Central memory CD8-positive, alpha-beta T cell (primary cell): ENCODE measurements at regions not wholly inside any gene's neighbourhood (a gene's known extent, or its start where the extent isn't known, plus 50 kb on each side); places are given as distances from the start of the nearest gene placed in this dataset.

Source experiments
- ATAC-seq: fragments of 150-1000 bp; cut with Tn5 transposase; replicated peaks from 2 replicates; pipeline ENCODE4 v1.10.0; 2022; ENCODE audit warnings: mild to moderate bottlenecking, moderate FRiP score, moderate number of reproducible peaks; ENCODE audit not compliant: poor library complexity, severe bottlenecking; ENCODE audit errors: extremely low read depth
- DNase-seq, 2 donors: peaks; one replicate each; pipeline ENCODE4 v3.0.0; 2021; ENCODE audit warnings: low spot score in 2 of 2
- H3K27ac Mint-ChIP-seq: one replicate; pipeline ENCODE4 v1.8.0; 2022; ENCODE audit warnings: low read depth, mild to moderate bottlenecking, moderate library complexity, mixed read lengths
- H3K27me3 Mint-ChIP-seq: one replicate; pipeline ENCODE4 v1.8.0; 2022; ENCODE audit warnings: mixed read lengths
- H3K36me3 Mint-ChIP-seq: one replicate; pipeline ENCODE4 v1.8.0; 2022; ENCODE audit warnings: mild to moderate bottlenecking, moderate library complexity, mixed read lengths; ENCODE audit not compliant: insufficient read depth
- H3K4me1 Mint-ChIP-seq: one replicate; pipeline ENCODE4 v1.8.0; 2022; ENCODE audit warnings: mixed read lengths
- H3K4me3 Mint-ChIP-seq: one replicate; pipeline ENCODE4 v1.8.0; 2022; ENCODE audit warnings: mild to moderate bottlenecking, moderate library complexity, mixed read lengths
- H3K9me3 Mint-ChIP-seq: one replicate; pipeline ENCODE4 v1.8.0; 2022; ENCODE audit warnings: mixed read lengths

DNA sequence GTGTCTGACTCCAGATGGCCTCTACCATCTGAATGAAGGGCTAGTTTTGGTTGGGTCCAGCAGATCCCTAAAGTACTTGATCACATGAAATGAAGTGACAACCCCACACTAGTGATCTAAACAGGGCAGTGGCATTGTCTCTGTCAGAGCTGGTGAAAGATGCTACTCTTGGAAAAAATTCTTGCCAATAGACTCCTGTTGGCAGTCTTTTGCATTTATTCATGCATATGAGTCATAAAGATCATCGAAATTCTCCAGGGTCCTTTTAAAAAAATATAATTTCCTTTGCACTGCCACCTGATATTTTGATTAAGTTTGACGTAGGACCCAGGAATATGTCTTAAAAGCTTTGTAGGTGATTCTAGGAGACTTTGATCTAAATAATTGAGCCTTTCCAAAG lies 135.1 kb upstream of the ELL2 start:
- Mint-ChIP-seq H3K9me3 (no peaks in the 10 kb centered on the region), H3K4me3 (no peak overlapping the region), H3K27ac (no peak overlapping the region), H3K4me1 (no peaks in the 10 kb centered on the region), H3K27me3 (no peaks in the 10 kb centered on the region), H3K36me3 (no peaks in the 10 kb centered on the region)
- no peak for DNase-seq
- no peak for ATAC-seq

DNA sequence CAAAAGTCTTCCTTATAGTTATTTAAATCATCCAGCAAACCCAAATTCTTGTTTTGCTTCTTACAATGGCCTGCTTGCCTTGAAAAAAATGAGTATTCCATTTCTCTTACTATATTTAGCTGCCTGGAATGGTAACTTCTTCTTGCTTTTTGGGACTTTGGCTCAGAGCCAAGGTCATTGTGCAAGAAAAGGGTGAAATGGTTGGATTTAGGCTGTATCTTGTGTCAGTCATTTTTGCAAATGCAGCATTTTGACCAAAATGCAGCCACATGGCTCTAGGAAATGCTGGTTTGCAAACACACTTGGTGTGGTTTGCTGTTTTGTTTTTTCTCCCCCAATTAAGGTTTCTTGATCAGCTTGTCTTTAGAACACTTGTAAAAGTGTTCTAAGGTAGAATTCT lies 133.3 kb upstream of the ELL2 start:
- Mint-ChIP-seq H3K4me1 (no peaks in the 10 kb centered on the region), H3K27me3 (no peaks in the 10 kb centered on the region), H3K4me3 (no peak overlapping the region), H3K9me3 (no peaks in the 10 kb centered on the region), H3K36me3 (no peaks in the 10 kb centered on the region), H3K27ac (no peak overlapping the region)
- DNase-seq (no peak), ATAC-seq (no peak)

DNA sequence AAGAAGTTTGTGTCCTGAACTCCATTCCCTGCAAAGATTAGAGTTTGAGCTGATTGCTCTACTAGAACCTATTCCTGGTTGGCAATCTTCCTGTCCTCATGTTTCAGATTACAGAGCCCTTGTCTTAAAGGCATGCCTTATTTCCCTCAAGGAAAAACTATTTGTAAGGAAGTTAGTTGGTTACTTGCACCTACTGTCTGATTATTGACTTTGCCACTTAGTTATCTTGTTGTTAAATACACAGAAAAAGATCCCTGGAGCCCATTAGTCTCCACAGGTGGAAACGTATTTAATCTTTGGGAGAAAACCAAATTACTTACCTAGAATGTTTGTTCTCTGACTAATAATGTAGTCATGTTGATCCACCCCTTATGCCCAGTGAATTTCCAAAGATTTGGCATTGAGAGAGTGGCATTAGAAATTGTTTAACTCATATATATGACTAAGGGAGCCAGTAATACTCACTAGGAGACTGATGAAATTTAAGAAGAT lies 132.3 kb upstream of the ELL2 start:
- no peak for ATAC-seq
- H3K27ac Mint-ChIP-seq, result no peak overlapping the region

DNA sequence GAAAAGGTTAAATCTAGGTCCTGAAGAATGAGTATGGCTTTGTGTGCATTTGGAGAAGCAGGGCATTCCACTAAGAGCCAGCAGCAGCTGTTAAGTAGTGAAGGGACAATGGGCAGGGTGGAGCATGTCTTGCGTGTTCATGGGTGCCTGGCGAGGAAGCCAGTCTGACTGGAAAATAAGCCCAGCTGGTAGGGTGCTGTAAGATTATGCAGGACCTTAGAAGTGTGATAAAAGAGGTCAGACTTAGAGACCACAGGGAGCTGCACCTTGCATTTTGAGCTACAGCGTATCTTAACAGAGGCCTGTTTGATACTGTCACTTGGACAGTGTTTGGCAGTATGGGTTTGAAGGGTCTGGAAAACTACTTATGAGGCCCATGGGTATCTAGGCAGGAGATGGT lies 131.7 kb upstream of the ELL2 start:
- H3K9me3 Mint-ChIP-seq, result no peaks in the 10 kb centered on the region
- H3K4me1 Mint-ChIP-seq, result no peaks in the 10 kb centered on the region
- ATAC-seq (no peak), DNase-seq (no peak)
- H3K36me3 Mint-ChIP-seq, result no peaks in the 10 kb centered on the region
- H3K27ac Mint-ChIP-seq, result no peak overlapping the region
- no peak overlapping the region for H3K4me3 Mint-ChIP-seq
- no peaks in the 10 kb centered on the region for H3K27me3 Mint-ChIP-seq

More for the DNA sequence above, 132.3 kb upstream of the ELL2 start:
- DNase-seq, result no peak
- H3K4me3 Mint-ChIP-seq, result no peak overlapping the region
- H3K27me3 Mint-ChIP-seq, result no peaks in the 10 kb centered on the region
- no peaks in the 10 kb centered on the region for H3K9me3 Mint-ChIP-seq
- H3K4me1 Mint-ChIP-seq, result no peaks in the 10 kb centered on the region
- H3K36me3 Mint-ChIP-seq, result no peaks in the 10 kb centered on the region

DNA sequence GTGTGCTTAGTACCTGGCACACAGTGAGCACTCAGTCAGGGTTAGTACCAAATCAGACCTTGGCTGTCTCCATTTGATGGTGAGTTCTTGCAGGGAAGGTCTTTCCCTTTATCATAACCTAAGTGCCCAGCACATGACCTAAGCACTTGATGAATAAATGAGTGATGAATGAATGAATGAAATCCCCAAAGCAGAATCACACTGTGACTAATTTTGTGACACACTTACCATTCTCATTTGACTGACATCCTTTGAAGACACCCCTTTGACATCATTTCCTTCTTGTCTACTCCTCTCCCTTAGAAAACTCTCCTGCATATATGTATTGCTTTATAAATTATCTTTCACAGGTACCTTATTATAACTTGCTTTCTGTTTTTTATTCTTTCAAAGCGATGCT lies 130.2 kb upstream of the ELL2 start:
- H3K27ac Mint-ChIP-seq, result no peak overlapping the region
- no peak for DNase-seq
- H3K4me3 Mint-ChIP-seq, result no peak overlapping the region
- ATAC-seq, result no peak
- no peaks in the 10 kb centered on the region for H3K4me1 Mint-ChIP-seq
- no peaks in the 10 kb centered on the region for H3K36me3 Mint-ChIP-seq
- no peaks in the 10 kb centered on the region for H3K9me3 Mint-ChIP-seq
- H3K27me3 Mint-ChIP-seq, result no peaks in the 10 kb centered on the region

DNA sequence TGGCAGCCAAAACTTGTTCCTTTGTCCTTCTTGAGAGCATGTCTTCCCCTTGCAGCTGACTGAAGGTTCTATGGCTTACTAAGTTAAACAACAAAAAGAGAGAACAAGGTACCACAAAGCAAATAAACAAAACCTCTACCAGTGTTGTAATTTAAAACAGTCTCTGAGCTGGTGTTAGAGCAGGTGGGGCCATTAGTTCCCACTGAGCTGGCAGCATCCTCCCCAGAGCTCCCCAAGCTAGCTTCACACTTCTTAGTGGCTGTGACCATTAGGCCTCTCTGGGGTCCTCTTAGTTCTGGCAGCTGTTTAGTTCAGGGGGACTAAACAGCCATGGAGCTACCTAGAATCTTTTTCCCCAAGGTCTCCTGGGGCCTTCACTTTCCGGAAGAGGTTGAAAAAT lies 128.6 kb upstream of the ELL2 start:
- Mint-ChIP-seq H3K9me3 (no peaks in the 10 kb centered on the region), H3K27ac (no peak overlapping the region), H3K36me3 (no peaks in the 10 kb centered on the region), H3K4me1 (no peaks in the 10 kb centered on the region), H3K4me3 (no peak overlapping the region), H3K27me3 (no peaks in the 10 kb centered on the region)
- ATAC-seq, result no peak
- DNase-seq, result no peak

DNA sequence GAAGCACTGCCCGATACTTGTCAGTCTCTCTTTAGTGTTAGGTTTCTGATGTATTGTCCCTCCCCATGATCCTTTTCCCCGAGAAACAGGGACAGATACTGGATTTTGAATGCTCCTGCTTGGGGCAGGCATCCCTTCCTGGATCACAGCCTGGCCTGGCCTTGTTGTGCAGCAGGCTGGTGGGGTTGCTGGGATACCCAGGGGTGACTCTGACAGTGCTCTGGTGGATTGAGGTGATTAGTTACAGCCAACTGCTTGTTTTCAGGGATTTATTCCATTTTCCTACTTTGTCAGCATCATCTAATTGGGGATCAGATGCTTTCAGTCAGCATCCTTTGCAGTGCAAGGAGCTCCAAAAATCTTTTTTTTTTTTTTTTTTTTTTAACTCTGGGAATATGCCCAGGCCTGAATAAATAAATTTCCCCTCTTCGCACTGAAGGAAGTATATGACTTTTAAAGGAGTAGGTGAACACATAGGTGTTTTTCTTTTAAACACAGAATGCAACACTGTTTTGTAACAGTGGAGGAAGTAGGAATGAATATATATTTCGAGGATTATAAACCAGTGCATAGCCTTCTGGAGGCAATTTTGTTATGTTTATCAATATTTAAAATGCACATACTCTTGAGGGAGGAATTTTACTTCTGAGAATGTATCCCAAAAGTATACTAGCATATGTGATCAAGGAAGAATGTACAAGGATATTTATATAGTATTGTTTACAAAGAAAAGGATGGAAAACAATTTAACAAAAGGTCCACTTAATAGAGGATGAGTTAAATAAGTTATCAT lies 127.3 kb upstream of the ELL2 start:
- Mint-ChIP-seq H3K27me3 (peaks cover 8% of the 10 kb centered on the region), H3K9me3 (no peaks in the 10 kb centered on the region), H3K4me3 (no peak overlapping the region), H3K36me3 (no peaks in the 10 kb centered on the region), H3K27ac (no peak overlapping the region), H3K4me1 (no peaks in the 10 kb centered on the region)
- DNase-seq (no peak), ATAC-seq (no peak)

DNA sequence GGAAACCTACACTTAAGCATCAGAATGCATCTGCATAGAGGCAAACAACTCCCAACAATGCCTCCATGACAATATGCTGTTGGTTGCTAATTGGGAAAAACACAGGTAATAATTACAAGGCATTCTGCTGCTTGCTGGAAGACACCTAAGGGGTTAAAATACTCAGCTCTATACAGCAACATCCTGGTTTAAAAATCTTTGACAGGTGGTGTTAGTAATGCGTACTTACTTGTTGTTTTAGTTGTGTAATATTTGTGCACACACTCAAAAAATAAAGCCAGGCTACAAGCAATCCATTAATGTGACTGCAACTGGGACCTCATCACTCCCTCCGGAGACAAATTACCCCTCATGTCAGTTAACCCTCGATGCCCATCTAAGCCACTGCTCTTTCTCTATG lies 126.3 kb upstream of the ELL2 start:
- Mint-ChIP-seq H3K9me3 (no peaks in the 10 kb centered on the region), H3K27me3 (peaks cover 9% of the 10 kb centered on the region), H3K27ac (no peak overlapping the region), H3K4me3 (no peak overlapping the region), H3K36me3 (no peaks in the 10 kb centered on the region), H3K4me1 (no peaks in the 10 kb centered on the region)
- no peak for ATAC-seq
- DNase-seq, result no peak

DNA sequence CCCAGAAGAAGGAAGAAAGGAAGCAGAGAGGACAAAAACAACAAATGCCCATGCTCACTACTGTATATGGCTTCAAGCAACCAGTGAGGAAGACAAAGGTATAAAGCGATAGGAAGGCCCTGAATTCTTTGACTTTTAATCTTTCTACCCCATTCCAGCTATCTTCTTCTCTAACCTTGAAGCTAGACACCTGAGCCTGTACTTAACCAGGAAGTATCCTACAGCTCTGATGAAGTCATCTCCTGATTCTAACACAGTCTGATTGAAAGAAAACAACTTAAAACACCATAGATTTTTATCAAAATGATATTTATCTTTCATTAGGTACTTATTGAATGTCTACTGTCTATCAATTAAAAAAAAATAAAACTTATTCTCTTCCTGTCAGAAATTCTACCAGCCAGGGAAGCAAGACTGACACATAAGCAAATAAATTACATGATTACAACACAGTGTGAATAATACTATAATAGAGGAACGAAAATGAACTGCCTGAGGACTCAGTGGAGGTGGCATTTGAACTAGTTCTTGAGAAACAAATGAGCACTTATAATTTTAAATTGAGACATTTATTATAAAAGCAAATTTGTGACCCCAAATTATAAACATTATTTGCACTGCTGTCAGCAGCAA lies 123.3 kb upstream of the ELL2 start:
- Mint-ChIP-seq H3K4me3 (no peak overlapping the region), H3K36me3 (no peaks in the 10 kb centered on the region), H3K4me1 (no peaks in the 10 kb centered on the region), H3K9me3 (no peaks in the 10 kb centered on the region), H3K27me3 (peaks cover 17% of the 10 kb centered on the region), H3K27ac (no peak overlapping the region)
- ATAC-seq (no peak), DNase-seq (no peak)

DNA sequence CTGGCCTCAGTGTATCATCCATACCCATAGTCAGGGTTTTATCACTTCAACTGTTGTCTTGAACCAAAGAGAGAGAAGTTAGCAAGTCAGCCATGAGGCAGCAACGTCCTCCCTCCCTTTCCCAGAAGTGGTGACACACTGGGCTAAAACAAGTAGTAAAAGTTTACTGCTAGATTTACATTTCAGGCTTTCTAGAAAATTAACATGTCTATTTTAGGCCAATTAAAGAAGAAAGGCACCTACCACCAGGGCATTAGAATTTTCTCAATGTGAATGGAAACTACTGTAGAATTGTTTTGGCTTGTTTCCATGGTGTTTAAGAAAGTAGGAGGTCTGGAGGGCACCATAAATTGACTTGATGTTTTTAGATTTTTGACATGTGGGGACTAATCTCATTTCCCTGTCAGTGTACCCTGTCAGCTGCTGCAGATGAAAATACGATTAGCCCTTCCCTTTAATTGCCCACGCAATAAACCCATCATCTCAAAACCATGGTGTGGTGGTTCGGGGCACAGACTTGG lies 121.8 kb upstream of the ELL2 start:
- Mint-ChIP-seq H3K27ac (no peak overlapping the region), H3K36me3 (peaks cover under 1% of the 10 kb centered on the region), H3K4me3 (no peak overlapping the region), H3K27me3 (peaks cover 17% of the 10 kb centered on the region), H3K9me3 (no peaks in the 10 kb centered on the region), H3K4me1 (no peaks in the 10 kb centered on the region)
- ATAC-seq (no peak), DNase-seq (no peak)

DNA sequence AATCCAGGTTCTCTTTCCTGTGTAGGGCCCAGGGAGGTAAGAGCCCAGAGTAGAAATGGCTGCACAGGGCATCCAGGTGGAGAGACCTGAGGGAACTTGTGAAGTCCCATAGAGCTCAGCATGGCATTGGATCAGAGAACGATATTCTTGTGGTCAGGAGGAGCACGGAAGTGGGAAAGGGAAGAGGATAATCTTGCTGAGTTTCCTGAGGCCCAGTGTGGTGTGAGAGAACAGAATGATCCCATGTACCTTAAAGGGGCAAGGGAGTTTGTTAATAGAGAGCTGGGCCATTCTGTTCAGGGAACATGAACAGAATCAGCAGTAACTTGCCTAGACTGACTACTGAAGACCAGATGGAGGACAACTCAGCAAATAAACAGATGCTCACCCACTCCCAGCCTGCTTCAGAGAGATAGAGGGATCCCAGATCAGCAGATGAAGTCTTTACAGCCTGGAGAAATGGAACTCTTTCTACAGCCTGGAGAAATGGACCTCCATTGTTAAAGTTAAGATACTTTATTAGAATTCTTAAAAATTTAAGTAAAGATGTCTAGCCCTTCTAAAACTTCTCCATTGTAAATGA lies 119.7 kb upstream of the ELL2 start:
- H3K9me3 Mint-ChIP-seq, result no peaks in the 10 kb centered on the region
- H3K4me3 Mint-ChIP-seq, result no peak overlapping the region
- H3K27me3 Mint-ChIP-seq, result peaks cover 25% of the 10 kb centered on the region
- H3K36me3 Mint-ChIP-seq, result peaks cover 2% of the 10 kb centered on the region
- no peak overlapping the region for H3K27ac Mint-ChIP-seq
- no peak for DNase-seq
- H3K4me1 Mint-ChIP-seq, result no peaks in the 10 kb centered on the region
- ATAC-seq, result no peak

DNA sequence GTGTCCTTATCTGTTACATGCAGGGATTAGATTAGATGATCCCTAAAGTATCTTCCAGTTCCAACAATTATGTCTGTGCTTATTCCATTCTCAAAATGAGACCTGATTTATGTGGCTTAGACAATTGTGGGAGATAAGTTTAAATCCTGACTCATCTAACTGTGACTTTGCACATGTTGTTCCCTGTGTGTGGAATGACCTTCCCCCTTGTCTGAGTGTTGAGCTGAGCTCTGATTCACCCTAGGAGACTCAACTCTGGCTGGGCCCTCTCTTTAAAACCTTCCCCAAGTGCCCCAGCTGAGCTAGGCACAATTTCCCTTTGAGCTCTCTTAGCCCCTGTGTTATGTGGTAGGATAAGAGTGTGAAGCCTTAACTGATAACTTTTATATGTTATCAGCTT lies 118.9 kb upstream of the ELL2 start:
- Mint-ChIP-seq H3K9me3 (no peaks in the 10 kb centered on the region), H3K27me3 (peaks cover 25% of the 10 kb centered on the region), H3K4me3 (no peak overlapping the region), H3K27ac (no peak overlapping the region), H3K36me3 (peaks cover 2% of the 10 kb centered on the region), H3K4me1 (no peaks in the 10 kb centered on the region)
- ATAC-seq (no peak), DNase-seq (no peak)

DNA sequence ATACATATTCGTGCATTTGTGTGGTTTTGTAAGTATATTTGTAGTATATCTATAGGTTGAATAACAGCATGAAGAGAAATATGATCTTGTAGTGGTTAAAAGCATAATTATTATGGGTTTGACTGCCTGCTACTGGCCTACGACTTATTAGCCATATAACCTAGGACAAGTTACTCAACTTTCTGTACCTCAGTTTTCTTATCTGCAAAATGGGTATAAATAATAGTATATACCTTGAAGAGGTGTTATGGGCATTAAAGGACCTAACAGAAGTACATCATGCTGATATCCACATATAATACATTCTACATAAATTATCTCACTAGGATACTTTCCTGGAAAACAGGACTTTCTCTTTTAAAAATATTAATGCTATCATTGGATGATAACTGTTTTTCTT lies 118.3 kb upstream of the ELL2 start:
- Mint-ChIP-seq H3K36me3 (peaks cover 2% of the 10 kb centered on the region), H3K4me1 (no peaks in the 10 kb centered on the region), H3K4me3 (no peak overlapping the region), H3K27ac (no peak overlapping the region), H3K27me3 (peaks cover 25% of the 10 kb centered on the region), H3K9me3 (no peaks in the 10 kb centered on the region)
- ATAC-seq (no peak), DNase-seq (no peak)
